A673 (cell line): ENCODE measurements at regions not wholly inside any gene's neighbourhood (a gene's known extent, or its start where the extent isn't known, plus 50 kb on each side); places are given as distances from the start of the nearest gene placed in this dataset.

Experiments used
- BruUV-seq: library from RNA; stranded (reverse); fragments of 400-500 nt; replicated peaks from 2 replicates; lab custom pipeline; 2021; lab: Mats Ljungman, UMichigan
- CTCF ChIA-PET: fragments of 300-600 bp; sonication (Branson Sonifier 250); formaldehyde crosslinking; loops from one replicate; lab custom pipeline; 2022; ENCODE audit warnings: antibody characterized with exemption; lab: Charles Lee
- POLR2A ChIA-PET: fragments of 300-600 bp; sonication (Branson Sonifier 250); formaldehyde crosslinking; loops from one replicate; lab custom pipeline; 2022; ENCODE audit warnings: antibody characterized with exemption; ENCODE audit not compliant: low non-redundant PET; lab: Charles Lee
- DNase-seq: peaks from one replicate; pipeline ENCODE4 v3.0.0-alpha.2; 2015; ENCODE audit warnings: low spot score
- H3K27ac ChIP-seq: fragments of 200-600 bp; sonication (generic); 2 replicates; pipeline ENCODE4 v1.5.1; 2016; ENCODE audit warnings: mixed run types, low read depth, mild to moderate bottlenecking, mixed read lengths, antibody characterized with exemption, low read length; ENCODE audit not compliant: poor library complexity, severe bottlenecking
- H3K27me3 ChIP-seq: fragments of 200-600 bp; sonication (generic); replicated peaks from 2 replicates; pipeline ENCODE4 v1.6.1; 2017; ENCODE audit warnings: mixed run types, low read depth, mild to moderate bottlenecking, mixed read lengths, antibody characterized with exemption, low read length; ENCODE audit not compliant: insufficient read depth, poor library complexity
- H3K36me3 ChIP-seq: fragments of 200-600 bp; sonication (generic); 2 replicates; pipeline ENCODE4 v1.6.1; 2016; ENCODE audit warnings: mixed run types, mild to moderate bottlenecking, mixed read lengths, antibody characterized with exemption, low read length; ENCODE audit not compliant: insufficient read depth, poor library complexity, severe bottlenecking
- H3K4me1 ChIP-seq: fragments of 200-600 bp; sonication (generic); 2 replicates; pipeline ENCODE4 v1.6.1; 2017; ENCODE audit warnings: mixed run types, mild to moderate bottlenecking, mixed read lengths, antibody characterized with exemption, low read length; ENCODE audit not compliant: insufficient read depth, poor library complexity, severe bottlenecking
- H3K4me3 ChIP-seq: fragments of 200-600 bp; sonication (generic); 2 replicates; pipeline ENCODE4 v1.5.1; 2016; ENCODE audit warnings: low read depth, mixed run types, mild to moderate bottlenecking, mixed read lengths, low read length; ENCODE audit not compliant: poor library complexity, severe bottlenecking
- H3K9me3 ChIP-seq: fragments of 200-600 bp; sonication (generic); 2 replicates; pipeline ENCODE4 v1.6.1; 2016; ENCODE audit warnings: mixed run types, low read depth, mild to moderate bottlenecking, mixed read lengths, antibody characterized with exemption, low read length; ENCODE audit not compliant: poor library complexity, severe bottlenecking
- EZH2 ChIP-seq: fragments of 200-600 bp; sonication (generic); IDR thresholded peaks from 2 replicates; pipeline ENCODE4 v1.6.1; 2017; ENCODE audit warnings: borderline replicate concordance, low read depth, mild to moderate bottlenecking, mixed read lengths, antibody characterized with exemption, low read length; ENCODE audit not compliant: poor library complexity, severe bottlenecking
- intact Hi-C: fragments of 100-400 bp; cut with micrococcal nuclease; formaldehyde crosslinking; loops from one replicate; pipeline ENCODE4 v1.10.0; 2022; ENCODE audit not compliant: unreplicated experiment
- TF ChIP-seq, protein P1 (sequence below): fragments of 300-800, 200-600 bp; sonication (generic); conservative IDR thresholded peaks from 2 replicates; pipeline ENCODE4 v1.5.1; 2017; ENCODE audit warnings: low read depth, mild to moderate bottlenecking, antibody characterized with exemption, low read length, moderate library complexity, mixed read lengths

DNA sequence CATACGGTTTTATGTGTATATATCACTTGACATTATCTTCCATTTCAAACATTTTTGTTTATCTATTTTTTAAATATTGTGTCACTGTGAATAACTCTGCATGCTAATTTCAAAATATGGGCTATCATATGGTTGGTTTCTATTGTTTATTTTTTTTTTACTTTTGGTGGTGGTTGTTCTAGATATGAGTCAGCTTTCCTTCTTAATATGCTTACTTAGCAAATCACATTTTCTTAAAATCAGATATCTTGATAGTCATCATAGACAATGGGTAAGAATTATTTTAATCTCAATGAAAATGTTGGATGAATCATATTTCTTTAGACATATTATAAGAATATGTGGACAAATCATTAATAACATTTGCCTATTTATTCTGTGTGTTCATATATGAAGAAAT, 881.5 kb downstream of the BRINP3 start:
- peaks cover 6% of the 10 kb centered on the region for H3K4me1 ChIP-seq
- ChIA-PET POLR2A (no interaction called here), CTCF (no interaction called here)
- no peaks in the 10 kb centered on the region for H3K9me3 ChIP-seq
- no peaks in the 10 kb centered on the region for H3K27me3 ChIP-seq
- no peaks in the 10 kb centered on the region for H3K36me3 ChIP-seq
- DNase-seq = no peak
- H3K27ac ChIP-seq = no peak overlapping the region
- TF ChIP-seq, protein P1, sequence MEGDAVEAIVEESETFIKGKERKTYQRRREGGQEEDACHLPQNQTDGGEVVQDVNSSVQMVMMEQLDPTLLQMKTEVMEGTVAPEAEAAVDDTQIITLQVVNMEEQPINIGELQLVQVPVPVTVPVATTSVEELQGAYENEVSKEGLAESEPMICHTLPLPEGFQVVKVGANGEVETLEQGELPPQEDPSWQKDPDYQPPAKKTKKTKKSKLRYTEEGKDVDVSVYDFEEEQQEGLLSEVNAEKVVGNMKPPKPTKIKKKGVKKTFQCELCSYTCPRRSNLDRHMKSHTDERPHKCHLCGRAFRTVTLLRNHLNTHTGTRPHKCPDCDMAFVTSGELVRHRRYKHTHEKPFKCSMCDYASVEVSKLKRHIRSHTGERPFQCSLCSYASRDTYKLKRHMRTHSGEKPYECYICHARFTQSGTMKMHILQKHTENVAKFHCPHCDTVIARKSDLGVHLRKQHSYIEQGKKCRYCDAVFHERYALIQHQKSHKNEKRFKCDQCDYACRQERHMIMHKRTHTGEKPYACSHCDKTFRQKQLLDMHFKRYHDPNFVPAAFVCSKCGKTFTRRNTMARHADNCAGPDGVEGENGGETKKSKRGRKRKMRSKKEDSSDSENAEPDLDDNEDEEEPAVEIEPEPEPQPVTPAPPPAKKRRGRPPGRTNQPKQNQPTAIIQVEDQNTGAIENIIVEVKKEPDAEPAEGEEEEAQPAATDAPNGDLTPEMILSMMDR = no peak
- no peak for TF ChIP-seq EZH2
- intact Hi-C loops = no loop called here
- H3K4me3 ChIP-seq = no peak overlapping the region
- no TSS peak for BruUV-seq

DNA sequence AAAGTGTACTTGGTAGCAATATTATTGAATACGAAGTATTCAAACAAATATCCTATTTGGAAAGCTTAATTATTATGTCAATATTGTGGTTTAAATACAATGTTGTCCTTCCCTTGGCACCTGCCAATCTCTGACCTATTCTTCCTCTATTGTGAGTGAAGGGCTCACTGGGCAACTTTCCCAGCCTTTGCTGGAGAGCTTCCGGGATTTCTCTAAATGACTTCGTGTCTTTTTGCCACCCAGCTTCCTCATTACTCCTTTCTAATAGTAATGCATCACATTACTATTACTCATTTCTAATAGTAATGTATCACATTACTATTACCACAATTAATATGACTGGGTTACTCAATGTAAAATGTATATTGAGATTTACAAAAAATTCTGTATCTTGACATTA, 880.6 kb downstream of the BRINP3 start:
- Histone ChIP-seq H3K4me1 (peaks cover 6% of the 10 kb centered on the region), H3K27me3 (no peaks in the 10 kb centered on the region), H3K36me3 (no peaks in the 10 kb centered on the region), H3K27ac (no peak overlapping the region), H3K9me3 (no peaks in the 10 kb centered on the region), H3K4me3 (no peak overlapping the region)
- TF ChIP-seq, protein P1 = no peak
- no peak for TF ChIP-seq EZH2
- BruUV-seq = no TSS peak
- POLR2A ChIA-PET = no interaction called here
- CTCF ChIA-PET = no interaction called here
- peak; percentile 57 for DNase-seq
- intact Hi-C loops = no loop called here

DNA sequence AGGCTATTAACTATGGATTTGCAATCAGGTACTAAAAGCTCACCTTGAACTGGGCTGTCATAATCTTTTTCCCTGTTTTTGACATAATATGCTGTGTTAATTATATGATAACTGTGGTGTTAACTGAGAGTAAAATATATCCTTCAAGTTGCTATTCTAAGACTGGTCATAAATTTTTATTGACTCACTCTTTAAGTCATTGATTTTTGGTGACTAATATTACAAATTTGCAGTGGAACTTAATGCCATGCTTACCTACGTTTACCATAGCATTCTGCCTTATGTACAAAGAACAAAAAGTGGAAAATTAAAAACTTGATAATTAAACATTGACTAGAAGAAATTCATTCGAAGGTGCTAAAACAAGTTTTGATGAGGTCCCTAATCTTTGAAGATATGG, 872.4 kb downstream of the BRINP3 start:
- Histone ChIP-seq H3K4me1 (no peaks in the 10 kb centered on the region), H3K9me3 (no peaks in the 10 kb centered on the region), H3K27ac (no peak overlapping the region), H3K36me3 (no peaks in the 10 kb centered on the region), H3K4me3 (no peak overlapping the region), H3K27me3 (no peaks in the 10 kb centered on the region)
- no peak for DNase-seq
- intact Hi-C loops = no loop called here
- TF ChIP-seq, protein P1 = no peak
- no peak for TF ChIP-seq EZH2
- no TSS peak for BruUV-seq
- ChIA-PET CTCF (no interaction called here), POLR2A (no interaction called here)
